Muscle layer of duodenum (tissue), 2 donors: ENCODE measurements at regions not wholly inside any gene's neighbourhood (a gene's known extent, or its start where the extent isn't known, plus 50 kb on each side); places are given as distances from the start of the nearest gene placed in this dataset.
"Not testable (repeated sequence)": the region's sequence is repeated elsewhere in the genome, so short reads cannot be mapped to it uniquely, and the experiment has no call there.

ENCODE experiments used
- H3K27ac ChIP-seq: one replicate; pipeline ENCODE4 v1.7.0; 2013; ENCODE audit warnings: mild to moderate bottlenecking, low read length
- H3K27me3 ChIP-seq: one replicate; pipeline ENCODE4 v1.7.0; 2013; ENCODE audit warnings: low read depth, mild to moderate bottlenecking, control low read depth, low read length
- H3K36me3 ChIP-seq, 2 donors: one replicate each; pipeline ENCODE4 v1.7.0; 2013; ENCODE audit warnings: low read length in 2 of 2, control low read depth in 1 of 2, mild to moderate bottlenecking in 1 of 2; ENCODE audit not compliant: insufficient read depth in 2 of 2, control insufficient read depth in 1 of 2
- H3K4me1 ChIP-seq, 2 donors: one replicate each; pipeline ENCODE4 v1.7.0; 2013; ENCODE audit warnings: low read length in 2 of 2, mild to moderate bottlenecking in 2 of 2, control low read depth in 1 of 2, moderate library complexity in 1 of 2; ENCODE audit not compliant: insufficient read depth in 2 of 2, control insufficient read depth in 1 of 2
- H3K4me3 ChIP-seq, 2 donors: one replicate each; pipeline ENCODE4 v1.7.0; 2013; ENCODE audit warnings: low read length in 2 of 2, low read depth in 1 of 2, mild to moderate bottlenecking in 1 of 2
- H3K9me3 ChIP-seq, 2 donors: one replicate each; pipeline ENCODE4 v1.7.0; 2013; ENCODE audit warnings: low read length in 2 of 2, control low read depth in 1 of 2, mild to moderate bottlenecking in 1 of 2; ENCODE audit not compliant: control insufficient read depth in 1 of 2
- donor health status: healthy.

DNA sequence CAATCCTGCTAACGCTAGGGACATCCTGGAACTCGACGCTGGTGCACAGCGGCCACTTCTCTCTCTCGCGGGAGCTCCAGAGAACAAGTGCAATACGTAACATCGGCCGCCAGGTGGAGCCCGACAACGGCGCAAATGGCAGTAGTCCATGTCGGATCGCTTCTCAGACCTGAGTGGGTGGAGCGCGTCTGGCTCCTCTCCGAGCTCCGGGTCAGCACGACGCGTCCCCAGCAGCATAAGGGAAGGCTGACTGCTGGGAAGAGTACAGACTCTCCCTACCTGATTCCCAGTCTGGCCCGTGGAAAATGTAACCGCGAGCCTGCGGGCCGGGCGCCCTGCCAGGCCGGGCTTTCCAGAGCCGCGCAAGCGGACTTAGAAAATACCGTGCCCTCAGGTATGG is 1725.8 kb downstream of the SPATA31A7 start:
- not testable (repeated sequence) for H3K27me3 ChIP-seq, H3K4me1 ChIP-seq, H3K36me3 ChIP-seq

DNA sequence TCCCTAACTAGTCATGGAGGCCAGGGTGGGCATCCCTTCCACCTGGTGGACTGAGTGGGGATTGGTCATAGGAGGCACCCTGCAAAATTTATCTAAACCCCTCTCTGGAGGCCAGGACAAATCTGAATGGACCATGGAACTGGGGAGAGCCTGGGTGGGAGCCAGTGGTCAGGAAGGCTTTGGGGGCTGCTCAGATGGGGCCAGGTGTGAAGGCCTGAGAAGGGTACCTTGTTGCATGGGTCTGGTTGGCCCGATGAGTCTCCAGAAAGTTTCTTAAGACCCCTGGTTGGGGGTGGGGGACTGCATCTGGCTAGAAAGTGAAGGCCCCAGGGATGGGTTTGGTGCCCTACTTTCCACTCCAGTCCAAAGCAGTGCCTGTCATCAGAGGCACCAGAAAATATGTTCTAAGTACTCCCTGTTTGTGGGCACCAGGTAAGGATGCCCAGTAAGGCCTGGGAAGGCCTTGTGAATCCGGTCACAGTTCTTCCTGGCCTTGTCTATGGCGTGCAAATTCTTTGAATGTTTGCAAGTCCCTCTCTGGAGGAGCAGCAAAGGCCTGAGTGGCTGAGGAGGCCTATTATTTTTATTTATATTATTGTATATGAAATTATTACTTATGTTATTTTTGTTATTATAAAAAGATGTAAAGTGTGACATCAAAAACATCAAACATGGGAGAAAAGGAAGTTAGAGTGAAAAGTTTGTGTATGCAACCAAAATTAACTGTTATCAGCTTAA is 1729.0 kb downstream of the SPATA31A7 start:
- H3K4me3 ChIP-seq, H3K27me3 ChIP-seq, H3K27ac ChIP-seq, H3K36me3 ChIP-seq, H3K9me3 ChIP-seq, H3K4me1 ChIP-seq: not testable (repeated sequence)

More for the DNA sequence above, 1725.8 kb downstream of the SPATA31A7 start:
- not testable (repeated sequence) for H3K4me3 ChIP-seq, H3K27ac ChIP-seq, H3K9me3 ChIP-seq

DNA sequence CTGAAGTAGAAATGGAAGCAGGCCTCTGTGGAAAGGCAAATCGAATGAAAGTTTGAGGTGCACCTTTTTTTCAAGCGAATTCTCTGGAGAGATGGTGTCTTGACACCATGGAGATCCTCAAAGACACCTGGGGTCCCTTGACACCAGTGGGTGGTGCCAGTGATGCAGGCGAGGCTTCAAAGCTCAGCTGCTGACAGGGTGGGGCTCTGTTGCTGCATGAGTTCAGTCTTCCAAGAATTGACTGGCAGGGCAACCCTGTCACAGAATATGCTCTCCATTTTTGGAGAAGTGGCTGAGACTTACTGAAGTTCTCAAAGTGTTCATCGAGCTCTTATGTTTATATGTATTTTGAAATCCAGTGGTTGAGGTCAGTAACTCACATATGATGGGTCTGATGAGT is 1741.6 kb downstream of the SPATA31A7 start:
- not testable (repeated sequence) for H3K4me3 ChIP-seq, H3K27ac ChIP-seq, H3K36me3 ChIP-seq, H3K9me3 ChIP-seq, H3K27me3 ChIP-seq, H3K4me1 ChIP-seq

DNA sequence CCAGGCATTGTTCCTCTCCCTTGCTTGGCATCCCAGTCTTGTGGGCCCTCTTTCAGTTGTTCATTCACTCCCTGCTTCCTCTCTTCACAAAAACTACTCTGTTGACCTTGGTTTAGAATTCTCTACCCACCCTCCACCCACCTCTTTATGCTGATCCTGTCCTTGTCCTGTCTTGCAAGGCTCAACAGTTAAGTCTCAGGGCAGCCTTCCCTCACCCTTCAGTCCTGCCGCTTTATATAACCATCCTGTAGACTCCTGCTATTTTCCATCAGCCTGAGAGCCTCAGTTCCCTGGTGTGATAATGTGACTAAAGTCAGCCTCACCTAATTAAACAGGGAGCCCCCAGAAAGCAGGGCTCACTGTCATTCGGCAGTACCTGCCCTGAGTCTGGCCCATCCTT is 1763.0 kb downstream of the SPATA31A7 start:
- H3K36me3 ChIP-seq, H3K27ac ChIP-seq, H3K9me3 ChIP-seq, H3K4me3 ChIP-seq, H3K4me1 ChIP-seq, H3K27me3 ChIP-seq: not testable (repeated sequence)
